HUES48 (cell line): ENCODE measurements at regions not wholly inside any gene's neighbourhood (a gene's known extent, or its start where the extent isn't known, plus 50 kb on each side); places are given as distances from the start of the nearest gene placed in this dataset.

Experiments
- H3K27ac ChIP-seq: one replicate; pipeline ENCODE4 v1.7.0; 2013; ENCODE audit warnings: low read depth, low read length, inconsistent platforms
- H3K27me3 ChIP-seq: 2 replicates; pipeline ENCODE4 v1.6.1; 2013; ENCODE audit warnings: mild to moderate bottlenecking, low read length; ENCODE audit not compliant: control insufficient read depth, insufficient read depth
- H3K36me3 ChIP-seq: 2 replicates; pipeline ENCODE4 v1.6.1; 2013; ENCODE audit warnings: low read length; ENCODE audit not compliant: control insufficient read depth, insufficient read depth
- H3K4me1 ChIP-seq: 2 replicates; pipeline ENCODE4 v1.6.1; 2013; ENCODE audit warnings: mild to moderate bottlenecking, low read length; ENCODE audit not compliant: control insufficient read depth, insufficient read depth
- H3K4me3 ChIP-seq: 2 replicates; pipeline ENCODE4 v1.5.1; 2013; ENCODE audit warnings: mild to moderate bottlenecking, low read depth, low read length
- H3K9ac ChIP-seq: 2 replicates; pipeline ENCODE4 v1.6.1; 2013; ENCODE audit warnings: mild to moderate bottlenecking, low read depth, low read length, moderate library complexity
- H3K9me3 ChIP-seq: 2 replicates; pipeline ENCODE4 v1.6.1; 2013; ENCODE audit warnings: low read length; ENCODE audit not compliant: control insufficient read depth, insufficient read depth

- Histone ChIP-seq H3K9me3 (no peaks in the 10 kb centered on the region), H3K27me3 (peaks cover 34% of the 10 kb centered on the region), H3K4me3 (no peak overlapping the region), H3K36me3 (no peaks in the 10 kb centered on the region), H3K9ac (no peak overlapping the region), H3K27ac (no peak overlapping the region), H3K4me1 (peaks cover 8% of the 10 kb centered on the region)
Measured at GRCh38 chr2:120520929-120521912, 175.3 kb downstream of the INHBB start.

GRCh38 chr2:120522151-120522751 is 176.3 kb downstream of the INHBB start:
- Histone ChIP-seq H3K27ac (no peak overlapping the region), H3K4me3 (no peak overlapping the region), H3K9me3 (no peaks in the 10 kb centered on the region), H3K36me3 (no peaks in the 10 kb centered on the region), H3K27me3 (peaks cover 29% of the 10 kb centered on the region), H3K9ac (no peak overlapping the region), H3K4me1 (peaks cover 13% of the 10 kb centered on the region)

GRCh38 chr2:120523766-120524165 is 177.8 kb downstream of the INHBB start:
- Histone ChIP-seq H3K4me1 (peaks cover 13% of the 10 kb centered on the region), H3K9ac (no peak overlapping the region), H3K4me3 (no peak overlapping the region), H3K27ac (no peak overlapping the region), H3K36me3 (no peaks in the 10 kb centered on the region), H3K27me3 (peaks cover 16% of the 10 kb centered on the region; the same call in 1 of the 2 replicates), H3K9me3 (no peaks in the 10 kb centered on the region)

GRCh38 chr2:120524174-120524573 is 178.2 kb downstream of the INHBB start:
- Histone ChIP-seq H3K4me3 (no peak overlapping the region), H3K9me3 (no peaks in the 10 kb centered on the region), H3K9ac (no peak overlapping the region), H3K27ac (no peak overlapping the region), H3K4me1 (peaks cover 13% of the 10 kb centered on the region), H3K36me3 (no peaks in the 10 kb centered on the region), H3K27me3 (peaks cover 12% of the 10 kb centered on the region; the same call in 1 of the 2 replicates)

- no peak overlapping the region for H3K9ac ChIP-seq
- H3K9me3 ChIP-seq = no peaks in the 10 kb centered on the region
- H3K4me1 ChIP-seq = peaks cover 13% of the 10 kb centered on the region
- no peak overlapping the region for H3K4me3 ChIP-seq
- no peaks in the 10 kb centered on the region for H3K36me3 ChIP-seq
- peaks cover 6% of the 10 kb centered on the region; the same call in 1 of the 2 replicates for H3K27me3 ChIP-seq
- H3K27ac ChIP-seq = no peak overlapping the region
Measured at GRCh38 chr2:120525056-120526046, 179.4 kb downstream of the INHBB start.

GRCh38 chr2:120526047-120526562 is 180.2 kb downstream of the INHBB start:
- H3K4me3 ChIP-seq = no peak overlapping the region
- peaks cover 6% of the 10 kb centered on the region; the same call in 1 of the 2 replicates for H3K27me3 ChIP-seq
- no peaks in the 10 kb centered on the region for H3K9me3 ChIP-seq
- peaks cover 13% of the 10 kb centered on the region for H3K4me1 ChIP-seq
- H3K36me3 ChIP-seq = no peaks in the 10 kb centered on the region
- no peak overlapping the region for H3K9ac ChIP-seq
- H3K27ac ChIP-seq = no peak overlapping the region

- Histone ChIP-seq H3K36me3 (no peaks in the 10 kb centered on the region), H3K27ac (no peak overlapping the region), H3K9me3 (no peaks in the 10 kb centered on the region), H3K4me1 (peaks cover 13% of the 10 kb centered on the region), H3K9ac (no peak overlapping the region), H3K27me3 (peaks cover 6% of the 10 kb centered on the region; the same call in 1 of the 2 replicates), H3K4me3 (no peak overlapping the region)
Measured at GRCh38 chr2:120526997-120527945, 181.3 kb downstream of the INHBB start.

GRCh38 chr2:120528051-120528692 is 182.2 kb downstream of the INHBB start:
- peaks cover 13% of the 10 kb centered on the region for H3K4me1 ChIP-seq
- no peaks in the 10 kb centered on the region for H3K36me3 ChIP-seq
- no peaks in the 10 kb centered on the region for H3K9me3 ChIP-seq
- H3K27me3 ChIP-seq = peaks cover 6% of the 10 kb centered on the region; the same call in 1 of the 2 replicates
- no peak overlapping the region for H3K9ac ChIP-seq
- no peak overlapping the region for H3K4me3 ChIP-seq
- H3K27ac ChIP-seq = no peak overlapping the region

- no peaks in the 10 kb centered on the region for H3K9me3 ChIP-seq
- no peak overlapping the region for H3K27ac ChIP-seq
- no peak overlapping the region for H3K4me3 ChIP-seq
- peaks cover 6% of the 10 kb centered on the region; the same call in 1 of the 2 replicates for H3K27me3 ChIP-seq
- peaks cover 13% of the 10 kb centered on the region for H3K4me1 ChIP-seq
- no peaks in the 10 kb centered on the region for H3K36me3 ChIP-seq
- H3K9ac ChIP-seq = no peak overlapping the region
Measured at GRCh38 chr2:120528693-120529076, 182.7 kb downstream of the INHBB start.
